ENCODE measurements at regions not wholly inside any gene's neighbourhood (a gene's known extent, or its start where the extent isn't known, plus 50 kb on each side); places are given as distances from the start of the nearest gene placed in this dataset.

DNA sequence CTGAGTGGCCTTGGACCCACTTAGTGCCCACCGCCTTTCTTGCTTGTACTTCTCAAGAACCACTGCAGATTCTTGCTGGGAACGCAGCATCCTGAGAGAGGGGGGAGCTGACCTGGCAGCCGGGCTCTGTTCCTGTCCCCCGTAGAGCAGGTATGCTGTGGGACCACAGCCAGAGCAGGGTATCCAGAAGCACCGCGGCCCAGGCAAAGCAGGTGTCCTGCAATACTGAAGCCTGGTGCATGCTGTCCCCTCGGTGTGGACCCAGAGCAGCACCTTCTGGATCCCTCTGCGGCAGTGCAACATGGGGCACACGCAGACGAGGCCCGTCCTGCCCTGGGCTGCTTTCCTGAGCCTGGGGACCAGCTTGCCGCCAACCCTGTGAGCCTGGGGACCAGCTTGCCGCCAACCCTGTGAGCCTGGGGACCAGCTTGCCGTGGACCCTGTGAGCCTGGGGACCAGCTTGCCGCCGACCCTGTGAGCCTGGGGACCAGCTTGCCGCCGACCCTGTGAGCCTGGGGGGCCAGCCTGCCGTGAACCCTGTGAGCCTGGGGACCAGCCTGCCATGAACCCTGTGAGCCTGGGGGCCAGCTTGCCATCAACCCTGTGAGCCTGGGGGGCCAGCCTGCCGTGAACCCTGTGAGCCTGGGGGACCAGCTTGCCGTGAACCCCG lies 60.9 kb upstream of the ADGRA1 start:
- ChIA-PET POLR2A (no interaction called here), CTCF (no interaction called here)
- Histone ChIP-seq H3K4me3 (replicated peaks in 1 of 3; ENCODE audit: insufficient read depth in 1 of 3, low read depth in 1 of 3, low read length in 3 of 3) (no peak overlapping the region), H3K9me1 (replicated peaks; ENCODE audit: control insufficient read depth, extremely low read depth, insufficient read depth, low read length) (no peaks in the 10 kb centered on the region), H3K9me3 (replicated peaks; ENCODE audit: control insufficient read depth, insufficient read depth, low read length) (no peaks in the 10 kb centered on the region), H3K79me2 (ENCODE audit: control insufficient read depth, insufficient read depth, low read length) (no peaks in the 10 kb centered on the region), H4K20me1 (replicated peaks; ENCODE audit: control insufficient read depth, extremely low read depth, insufficient read depth, low read length) (no peaks in the 10 kb centered on the region), H3K27ac (ENCODE audit: insufficient read depth, low read depth, low read length) (no peak overlapping the region), H3K36me3 (ENCODE audit: control insufficient read depth in 2 of 2, extremely low read depth in 1 of 2, insufficient read depth in 2 of 2, low read length in 2 of 2) (no peaks in the 10 kb centered on the region), H3K4me1 (ENCODE audit: control insufficient read depth, extremely low read depth, insufficient read depth, low read length) (no peaks in the 10 kb centered on the region), H3K9ac (replicated peaks; ENCODE audit: extremely low read depth, insufficient read depth, low read length) (no peak overlapping the region), H3K4me2 (ENCODE audit: insufficient read depth, low read length) (no peak overlapping the region), H3K27me3 (ENCODE audit: control insufficient read depth in 2 of 2, insufficient read depth in 2 of 2, low read length in 2 of 2) (no peaks in the 10 kb centered on the region), H2AFZ (ENCODE audit: low read depth, low read length) (no peak overlapping the region)
- FAIRE-seq = no peak
- no TSS peak for BruUV-seq (replicated peaks)
- dilution Hi-C loops (cut with MboI; ENCODE audit: extremely low pct_ligation_motif_present, low sequenced_read_pairs) (no loop called here), intact Hi-C loops (cut with micrococcal nuclease) (no loop called here)
- no peak for DNase-seq (ENCODE audit: low read depth, low spot score)
- TF ChIP-seq POLR2AphosphoS5 (IDR thresholded peaks at IDR 0.05; ENCODE audit: insufficient read depth, low read depth, low read length) (no peak), FOS (IDR thresholded peaks at IDR 0.05; ENCODE audit: borderline replicate concordance, insufficient read depth, low read length) (no peak), JUN (IDR thresholded peaks at IDR 0.05; ENCODE audit: borderline replicate concordance, insufficient read depth, insufficient read length, low read depth) (no peak), MYC (IDR thresholded peaks at IDR 0.05; ENCODE audit: low read depth, low read length) (no peak), POLR2A (IDR thresholded peaks at IDR 0.05; ENCODE audit: low read depth, low read length) (no peak), GATA2 (IDR thresholded peaks at IDR 0.05; ENCODE audit: insufficient read depth, insufficient read length, low read depth, low read length) (no peak), EZH2 (IDR thresholded peaks at IDR 0.05; ENCODE audit: borderline replicate concordance, low read depth, low read length, severe bottlenecking) (no peak)
- TF ChIP-seq, protein P1, sequence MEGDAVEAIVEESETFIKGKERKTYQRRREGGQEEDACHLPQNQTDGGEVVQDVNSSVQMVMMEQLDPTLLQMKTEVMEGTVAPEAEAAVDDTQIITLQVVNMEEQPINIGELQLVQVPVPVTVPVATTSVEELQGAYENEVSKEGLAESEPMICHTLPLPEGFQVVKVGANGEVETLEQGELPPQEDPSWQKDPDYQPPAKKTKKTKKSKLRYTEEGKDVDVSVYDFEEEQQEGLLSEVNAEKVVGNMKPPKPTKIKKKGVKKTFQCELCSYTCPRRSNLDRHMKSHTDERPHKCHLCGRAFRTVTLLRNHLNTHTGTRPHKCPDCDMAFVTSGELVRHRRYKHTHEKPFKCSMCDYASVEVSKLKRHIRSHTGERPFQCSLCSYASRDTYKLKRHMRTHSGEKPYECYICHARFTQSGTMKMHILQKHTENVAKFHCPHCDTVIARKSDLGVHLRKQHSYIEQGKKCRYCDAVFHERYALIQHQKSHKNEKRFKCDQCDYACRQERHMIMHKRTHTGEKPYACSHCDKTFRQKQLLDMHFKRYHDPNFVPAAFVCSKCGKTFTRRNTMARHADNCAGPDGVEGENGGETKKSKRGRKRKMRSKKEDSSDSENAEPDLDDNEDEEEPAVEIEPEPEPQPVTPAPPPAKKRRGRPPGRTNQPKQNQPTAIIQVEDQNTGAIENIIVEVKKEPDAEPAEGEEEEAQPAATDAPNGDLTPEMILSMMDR (IDR thresholded peaks at IDR 0.05; ENCODE audit: extremely low read depth in 1 of 2, insufficient read depth in 1 of 2, low read depth in 1 of 2, low read length in 2 of 2) = no peak
- TF ChIP-seq, protein P2, sequence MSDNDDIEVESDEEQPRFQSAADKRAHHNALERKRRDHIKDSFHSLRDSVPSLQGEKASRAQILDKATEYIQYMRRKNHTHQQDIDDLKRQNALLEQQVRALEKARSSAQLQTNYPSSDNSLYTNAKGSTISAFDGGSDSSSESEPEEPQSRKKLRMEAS (IDR thresholded peaks at IDR 0.05; ENCODE audit: insufficient read depth, insufficient read length) = no peak

All from endothelial cell of umbilical vein (primary cell).